Stimulated activated naive CD4-positive, alpha-beta T cell treated with Interleukin-2 at 50 U/mL for 16 hours (primary cell): ENCODE measurements at regions not wholly inside any gene's neighbourhood (a gene's known extent, or its start where the extent isn't known, plus 50 kb on each side); places are given as distances from the start of the nearest gene placed in this dataset.

Source experiments
- DNase-seq: peaks from one replicate; lab custom pipeline; 2025; lab: John Stamatoyannopoulos, UW

- no peak for DNase-seq
Observed at GRCh38 chr1:59057796-59058195, 239.1 kb upstream of the FGGY start.

GRCh38 chr1:59058665-59059439 lies 238.0 kb upstream of the FGGY start:
- no peak for DNase-seq

GRCh38 chr1:59061876-59062275 lies 235.0 kb upstream of the FGGY start:
- DNase-seq, result no peak

GRCh38 chr1:59062743-59063142 lies 234.2 kb upstream of the FGGY start:
- no peak for DNase-seq

- no peak for DNase-seq
Observed at GRCh38 chr1:59063501-59063900, 233.4 kb upstream of the FGGY start.

- DNase-seq, result no peak
Observed at GRCh38 chr1:59064592-59064991, 232.3 kb upstream of the FGGY start.

GRCh38 chr1:59066236-59066635 lies 230.7 kb upstream of the FGGY start:
- no peak for DNase-seq

GRCh38 chr1:59070610-59071009 lies 226.3 kb upstream of the FGGY start:
- DNase-seq, result no peak

GRCh38 chr1:59071289-59071688 lies 225.6 kb upstream of the FGGY start:
- DNase-seq, result no peak

GRCh38 chr1:59071876-59072582 lies 224.9 kb upstream of the FGGY start:
- no peak for DNase-seq

GRCh38 chr1:59072583-59072947 lies 224.3 kb upstream of the FGGY start:
- DNase-seq, result no peak

- DNase-seq, result no peak
Observed at GRCh38 chr1:59074598-59074997, 222.3 kb upstream of the FGGY start.

- no peak for DNase-seq
Observed at GRCh38 chr1:59075021-59075420, 221.9 kb upstream of the FGGY start.

GRCh38 chr1:59076612-59077011 lies 220.3 kb upstream of the FGGY start:
- DNase-seq, result no peak

GRCh38 chr1:59077466-59078069 lies 219.3 kb upstream of the FGGY start:
- DNase-seq, result no peak

GRCh38 chr1:59078070-59078800 lies 218.7 kb upstream of the FGGY start:
- no peak for DNase-seq

GRCh38 chr1:59078866-59079265 lies 218.0 kb upstream of the FGGY start:
- no peak for DNase-seq

GRCh38 chr1:59079434-59080140 lies 217.3 kb upstream of the FGGY start:
- no peak for DNase-seq

GRCh38 chr1:59081181-59081580 lies 215.7 kb upstream of the FGGY start:
- DNase-seq, result no peak

- no peak for DNase-seq
Observed at GRCh38 chr1:59081795-59082194, 215.1 kb upstream of the FGGY start.

GRCh38 chr1:59083946-59084865 lies 212.7 kb upstream of the FGGY start:
- DNase-seq, result no peak
